ENCODE measurements at regions not wholly inside any gene's neighbourhood (a gene's known extent, or its start where the extent isn't known, plus 50 kb on each side); places are given as distances from the start of the nearest gene placed in this dataset.

- TF ChIP-seq BHLHE40 (IDR thresholded peaks at IDR 0.05; ENCODE audit: borderline replicate concordance in 1 of 2, low read depth in 2 of 2, low read length in 1 of 2) (no peak), ZNF24 (IDR thresholded peaks at IDR 0.05) (no peak)
Observed at GRCh38 chr3:174444391-174444790, 414.7 kb upstream of the NAALADL2 start (continued).

- H3K4me3 ChIP-seq: no peak overlapping the region
- H3K79me2 ChIP-seq (ENCODE audit: control insufficient read depth, insufficient read depth, low read length): no peaks in the 10 kb centered on the region
- H3K36me3 ChIP-seq (ENCODE audit: control insufficient read depth in 2 of 2, insufficient read depth in 2 of 2, low read length in 1 of 2): no peaks in the 10 kb centered on the region
- in situ Hi-C loops (cut with MboI): no loop called here
- TF ChIP-seq PKNOX1 (IDR thresholded peaks at IDR 0.05) (peak; percentile 76), MEF2B (IDR thresholded peaks at IDR 0.05; ENCODE audit: partially characterized antibody, poor library complexity, severe bottlenecking) (no peak)
- no peak overlapping the region for H3K27ac ChIP-seq (ENCODE audit: control insufficient read depth, insufficient read depth)
- H3K27me3 ChIP-seq (replicated peaks in 1 of 2; ENCODE audit: control insufficient read depth in 2 of 2, insufficient read depth in 2 of 2, low read length in 1 of 2): no peaks in the 10 kb centered on the region
- DNase-seq (ENCODE audit: low read depth, low spot score) (no peak), FAIRE-seq (no peak), ATAC-seq (no peak)
- no peaks in the 10 kb centered on the region for H4K20me1 ChIP-seq (ENCODE audit: control insufficient read depth, insufficient read depth)
- no peaks in the 10 kb centered on the region for H3K9me3 ChIP-seq (replicated peaks; ENCODE audit: control insufficient read depth, insufficient read depth, low read length)
- no peak overlapping the region for H2AFZ ChIP-seq (ENCODE audit: control insufficient read depth, low read depth, low read length)
- H3K9ac ChIP-seq (ENCODE audit: control insufficient read depth, insufficient read depth, low read length): no peak overlapping the region
- intact Hi-C loops (cut with micrococcal nuclease; ENCODE audit: unreplicated experiment): no loop called here
- BruUV-seq (replicated peaks): no TSS peak
- RAD21 ChIA-PET (ENCODE audit: unreplicated experiment): no interaction called here
- SMC1A ChIA-PET (ENCODE audit: uncharacterized antibody, unreplicated experiment): interaction anchor here (0.6 kb wide), 1 partner anchor 1737 kb away, joined by 3 read pairs; no protein-coding TSS in a partner anchor
- CTCF ChIA-PET: no interaction called here
- no peak overlapping the region for H3K4me2 ChIP-seq (ENCODE audit: control insufficient read depth, insufficient read depth)
- WGBS (ENCODE audit: insufficient coverage, insufficient replicate concordance, low lambda C conversion rate, missing lambda C conversion rate): 14% methylated on average over 4 of the region's 5 CpGs
- H3K4me1 ChIP-seq (ENCODE audit: control insufficient read depth, insufficient read depth, low read length): no peaks in the 10 kb centered on the region
- POLR2A ChIA-PET: interaction anchor here (0.6 kb wide), 1 partner anchor 143 kb away, joined by 3 read pairs; no protein-coding TSS in a partner anchor
Observed at GRCh38 chr3:174457758-174458157, 401.4 kb upstream of the NAALADL2 start.

GRCh38 chr3:174460831-174461230 is 398.3 kb upstream of the NAALADL2 start:
- H3K9me3 ChIP-seq (replicated peaks; ENCODE audit: control insufficient read depth, insufficient read depth, low read length): no peaks in the 10 kb centered on the region
- 36% methylated on average over 1 of the region's 1 CpG for WGBS (ENCODE audit: insufficient coverage, insufficient replicate concordance, low lambda C conversion rate, missing lambda C conversion rate)
- no peak for FAIRE-seq

More at GRCh38 chr3:174460831-174461230, 398.3 kb upstream of the NAALADL2 start:
- Histone ChIP-seq H2AFZ (ENCODE audit: control insufficient read depth, low read depth, low read length) (no peak overlapping the region), H3K79me2 (ENCODE audit: control insufficient read depth, insufficient read depth, low read length) (no peaks in the 10 kb centered on the region), H3K36me3 (ENCODE audit: control insufficient read depth in 2 of 2, insufficient read depth in 2 of 2, low read length in 1 of 2) (no peaks in the 10 kb centered on the region), H3K4me1 (ENCODE audit: control insufficient read depth, insufficient read depth, low read length) (no peaks in the 10 kb centered on the region), H3K4me3 (no peak overlapping the region), H3K4me2 (ENCODE audit: control insufficient read depth, insufficient read depth) (no peak overlapping the region), H3K9ac (ENCODE audit: control insufficient read depth, insufficient read depth, low read length) (no peak overlapping the region), H3K27ac (ENCODE audit: control insufficient read depth, insufficient read depth) (no peak overlapping the region), H3K27me3 (replicated peaks in 1 of 2; ENCODE audit: control insufficient read depth in 2 of 2, insufficient read depth in 2 of 2, low read length in 1 of 2) (no peaks in the 10 kb centered on the region), H4K20me1 (ENCODE audit: control insufficient read depth, insufficient read depth) (no peaks in the 10 kb centered on the region)
- ATAC-seq (no peak), DNase-seq (ENCODE audit: low read depth, low spot score) (no peak)
- CTCF ChIA-PET: no interaction called here
- POLR2A ChIA-PET: no interaction called here
- intact Hi-C loops (cut with micrococcal nuclease; ENCODE audit: unreplicated experiment) (no loop called here), in situ Hi-C loops (cut with MboI) (no loop called here)
- SMC1A ChIA-PET (ENCODE audit: uncharacterized antibody, unreplicated experiment): no interaction called here
- TF ChIP-seq MTA2 (IDR thresholded peaks at IDR 0.05; ENCODE audit: low read depth) (no peak), CREB1 (IDR thresholded peaks at IDR 0.05; ENCODE audit: low read depth) (no peak), EP300 (IDR thresholded peaks at IDR 0.05; ENCODE audit: borderline replicate concordance in 1 of 2, control insufficient read depth in 1 of 2, low read depth in 2 of 2, low read length in 2 of 2) (no peak), ZNF622 (IDR thresholded peaks at IDR 0.05) (no peak)
- RAD21 ChIA-PET (ENCODE audit: unreplicated experiment): no interaction called here
- BruUV-seq (replicated peaks): no TSS peak
